GM12874 (cell line): ENCODE measurements at regions not wholly inside any gene's neighbourhood (a gene's known extent, or its start where the extent isn't known, plus 50 kb on each side); places are given as distances from the start of the nearest gene placed in this dataset.

Experiments used
- CTCF ChIP-seq: IDR thresholded peaks from 2 replicates; pipeline ENCODE4 v1.5.1; 2011; ENCODE audit warnings: low read depth, mild to moderate bottlenecking, control low read depth, low read length, moderate library complexity; ENCODE audit not compliant: insufficient read depth

DNA sequence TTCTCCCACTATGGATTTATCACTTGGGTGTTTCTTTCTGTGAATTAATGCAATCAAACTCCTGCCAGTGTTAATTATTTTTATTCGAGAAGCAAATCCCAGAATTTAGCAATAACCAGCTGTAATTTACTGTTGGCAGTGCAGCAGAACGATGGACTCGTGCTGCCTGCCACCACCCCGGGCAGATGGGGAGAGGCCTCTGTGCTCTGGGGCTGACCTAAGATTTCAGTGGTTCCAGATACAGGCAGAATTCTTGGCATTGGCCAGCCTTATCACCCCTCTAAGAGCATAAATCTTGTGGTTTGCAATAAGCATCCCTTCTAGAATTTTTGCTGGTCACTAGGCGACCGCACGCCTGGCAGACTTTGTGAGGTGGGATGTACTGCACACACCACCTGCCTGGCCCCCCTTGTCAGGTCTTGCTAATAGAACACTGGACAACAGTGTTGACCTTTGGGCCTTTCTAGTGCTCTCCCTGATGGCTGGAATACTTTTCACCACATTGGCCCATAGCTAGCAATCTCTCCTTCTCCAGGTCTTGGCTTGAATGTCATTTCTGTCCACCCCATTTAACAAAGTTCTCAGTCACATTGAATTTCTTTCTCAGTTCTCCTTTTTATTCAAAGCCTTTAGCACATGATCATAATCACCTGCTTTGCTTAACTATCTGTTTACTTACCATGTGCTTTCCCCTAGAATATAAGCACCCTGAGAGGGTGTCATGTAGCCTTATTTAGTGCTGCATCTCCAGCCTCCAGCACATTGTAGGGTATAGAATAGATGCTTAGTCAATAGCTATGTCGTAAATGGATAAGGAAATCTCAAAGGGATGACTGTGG is 122.1 kb upstream of the DYNLRB2 start:
- TF ChIP-seq CTCF = no peak

DNA sequence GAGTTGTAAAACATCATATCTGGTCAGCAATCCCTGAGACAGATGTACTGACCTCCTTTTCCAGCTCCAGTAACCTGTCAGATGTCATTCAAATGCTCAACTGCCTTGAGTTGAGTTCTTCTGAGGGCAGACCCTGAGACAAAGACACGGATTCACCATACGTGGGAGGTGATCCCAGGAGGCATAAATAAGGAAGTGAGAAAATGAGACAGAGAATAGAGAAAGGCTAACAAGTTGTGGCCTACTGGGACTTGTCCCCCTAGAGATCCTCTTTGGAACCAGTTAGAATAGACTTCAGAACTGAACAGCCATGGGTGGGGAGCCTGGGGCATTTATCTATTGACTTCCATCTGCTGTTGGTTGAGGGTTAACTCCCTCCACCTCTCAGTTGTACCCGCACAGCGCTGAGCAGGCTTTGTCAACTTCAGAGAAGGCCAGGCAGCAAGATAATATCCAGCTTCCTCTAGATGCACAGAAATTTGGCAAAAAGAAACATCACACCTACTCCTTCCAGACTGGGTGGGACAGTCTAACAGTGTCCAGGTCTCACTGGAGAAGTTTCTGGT is 123.0 kb upstream of the DYNLRB2 start:
- TF ChIP-seq CTCF = no peak

GRCh38 chr16:80408014-80408413 is 132.8 kb upstream of the DYNLRB2 start:
- no peak for TF ChIP-seq CTCF

DNA sequence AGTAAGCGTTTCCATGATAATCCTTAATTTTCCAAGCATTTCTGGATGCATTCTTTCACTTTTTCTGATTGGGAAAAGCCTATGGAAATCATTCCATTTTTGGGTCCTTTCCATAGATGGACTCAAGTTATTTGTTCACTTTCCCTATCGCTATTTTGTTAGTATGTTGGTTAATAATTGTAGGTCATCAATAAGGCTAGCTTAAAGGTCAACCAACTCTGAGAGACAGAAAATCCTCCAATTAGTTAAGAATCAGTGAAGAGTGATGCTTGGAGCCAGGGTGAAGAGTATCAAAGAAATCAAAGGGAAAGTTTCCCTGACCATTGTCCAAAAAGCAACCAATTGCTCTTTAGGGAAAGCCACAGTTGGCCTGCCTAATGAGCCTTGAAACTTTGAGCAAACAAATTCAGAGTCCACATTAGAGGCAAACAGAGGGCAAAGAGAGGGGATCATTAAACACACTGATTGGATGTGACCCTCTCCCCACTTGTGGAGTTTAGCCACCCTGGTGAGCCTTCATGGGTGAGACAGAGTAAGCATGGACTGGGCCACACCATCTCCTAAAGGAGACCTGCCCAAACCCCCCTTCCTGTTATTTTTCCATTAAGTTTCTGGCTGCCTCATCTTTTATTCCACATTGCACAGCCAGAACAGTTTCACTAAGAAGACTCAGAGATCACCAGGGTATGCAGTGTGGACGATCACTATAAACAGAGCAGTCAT is 133.4 kb upstream of the DYNLRB2 start:
- no peak for TF ChIP-seq CTCF

GRCh38 chr16:80404847-80405246 is 135.9 kb upstream of the DYNLRB2 start:
- TF ChIP-seq CTCF = no peak

DNA sequence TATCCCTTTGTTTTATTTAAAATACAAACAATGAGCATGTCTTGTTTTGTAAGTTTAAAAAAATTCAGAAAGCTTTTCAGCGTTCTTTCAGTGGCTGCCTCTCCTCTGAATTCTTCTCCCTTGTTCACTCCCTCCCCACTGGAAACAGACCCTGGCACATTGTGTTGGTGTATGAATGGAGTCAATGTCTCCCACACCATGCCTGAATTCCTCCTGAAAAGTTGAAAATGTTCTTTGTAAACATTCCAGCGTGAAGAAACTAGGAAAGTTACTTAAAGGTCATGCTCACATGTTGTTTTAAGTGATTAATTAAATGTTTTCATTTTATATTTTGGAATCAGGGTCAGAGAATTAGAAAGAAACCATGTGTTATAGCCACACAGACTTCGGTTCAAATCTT is 136.9 kb upstream of the DYNLRB2 start:
- TF ChIP-seq CTCF = no peak

DNA sequence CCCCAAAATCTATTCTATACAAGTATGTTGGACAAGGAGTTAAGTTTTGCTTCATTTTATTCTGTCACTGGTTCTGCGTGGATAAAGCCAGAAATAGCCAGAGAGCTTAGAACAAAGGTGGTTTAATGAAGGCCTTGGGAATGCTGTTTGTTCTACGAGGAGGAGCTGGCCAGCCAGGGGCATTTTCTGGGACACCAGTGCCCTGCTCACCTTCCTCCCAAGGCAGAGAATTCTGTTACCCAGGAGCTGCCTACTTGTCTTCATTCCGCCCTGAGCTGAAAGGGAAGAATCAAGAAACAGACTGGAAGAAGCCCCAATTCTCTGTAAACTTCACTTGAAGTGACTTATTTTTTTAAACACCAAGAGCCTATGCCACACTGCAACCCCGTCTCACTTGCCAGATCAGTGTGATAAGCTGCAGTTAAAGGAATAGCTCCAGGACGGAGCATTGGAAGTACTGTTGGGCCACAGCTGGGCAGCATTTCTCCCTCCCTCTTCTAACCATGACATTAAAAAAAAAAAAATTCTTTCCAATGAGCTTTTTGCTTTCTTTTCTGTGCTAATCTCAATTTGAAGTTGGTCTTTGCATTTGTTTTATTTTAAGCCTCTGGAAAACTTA is 149.8 kb upstream of the DYNLRB2 start:
- TF ChIP-seq CTCF = no peak
